ENCODE measurements at regions not wholly inside any gene's neighbourhood (a gene's known extent, or its start where the extent isn't known, plus 50 kb on each side); places are given as distances from the start of the nearest gene placed in this dataset.

DNA sequence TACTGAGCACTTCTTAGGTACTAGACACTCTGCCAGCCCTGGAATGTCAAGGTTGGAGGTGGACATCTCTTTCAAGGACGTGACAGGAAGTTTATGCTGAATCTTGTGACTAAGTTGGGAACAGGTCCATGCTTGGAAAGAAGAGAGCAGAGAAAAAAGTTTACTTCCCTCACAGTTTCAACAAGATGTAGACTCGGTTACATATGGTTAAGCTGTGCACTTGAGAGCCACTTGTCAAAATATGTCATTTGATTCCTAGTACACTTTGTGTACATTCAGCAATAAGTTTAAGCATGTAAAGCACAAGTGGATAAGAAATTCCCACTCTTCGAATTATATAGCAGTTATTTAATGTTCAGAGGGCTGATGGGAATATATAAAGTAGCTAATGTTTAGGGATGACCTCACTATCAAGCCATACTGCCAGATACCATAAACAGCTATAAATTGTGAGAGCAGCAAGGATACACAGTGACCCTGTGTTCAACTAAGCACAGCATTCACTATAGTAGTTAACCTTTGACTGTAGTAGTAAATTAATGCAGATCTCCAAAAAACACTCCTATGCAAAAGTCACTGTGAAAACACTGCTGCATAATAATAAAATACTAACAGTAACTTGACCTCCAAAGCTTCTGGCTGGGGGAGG, 1944.6 kb upstream of the WWC1 start:
- no peak for TF ChIP-seq POLR2A (IDR thresholded peaks at IDR 0.05)
- TF ChIP-seq, protein P1, sequence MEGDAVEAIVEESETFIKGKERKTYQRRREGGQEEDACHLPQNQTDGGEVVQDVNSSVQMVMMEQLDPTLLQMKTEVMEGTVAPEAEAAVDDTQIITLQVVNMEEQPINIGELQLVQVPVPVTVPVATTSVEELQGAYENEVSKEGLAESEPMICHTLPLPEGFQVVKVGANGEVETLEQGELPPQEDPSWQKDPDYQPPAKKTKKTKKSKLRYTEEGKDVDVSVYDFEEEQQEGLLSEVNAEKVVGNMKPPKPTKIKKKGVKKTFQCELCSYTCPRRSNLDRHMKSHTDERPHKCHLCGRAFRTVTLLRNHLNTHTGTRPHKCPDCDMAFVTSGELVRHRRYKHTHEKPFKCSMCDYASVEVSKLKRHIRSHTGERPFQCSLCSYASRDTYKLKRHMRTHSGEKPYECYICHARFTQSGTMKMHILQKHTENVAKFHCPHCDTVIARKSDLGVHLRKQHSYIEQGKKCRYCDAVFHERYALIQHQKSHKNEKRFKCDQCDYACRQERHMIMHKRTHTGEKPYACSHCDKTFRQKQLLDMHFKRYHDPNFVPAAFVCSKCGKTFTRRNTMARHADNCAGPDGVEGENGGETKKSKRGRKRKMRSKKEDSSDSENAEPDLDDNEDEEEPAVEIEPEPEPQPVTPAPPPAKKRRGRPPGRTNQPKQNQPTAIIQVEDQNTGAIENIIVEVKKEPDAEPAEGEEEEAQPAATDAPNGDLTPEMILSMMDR (IDR thresholded peaks at IDR 0.05), result no peak
